M059J (cell line): ENCODE measurements at regions not wholly inside any gene's neighbourhood (a gene's known extent, or its start where the extent isn't known, plus 50 kb on each side); places are given as distances from the start of the nearest gene placed in this dataset.
"Not testable (repeated sequence)": the region's sequence is repeated elsewhere in the genome, so short reads cannot be mapped to it uniquely, and the experiment has no call there.

Source experiments
- DNase-seq: peaks from one replicate; pipeline ENCODE4 v3.0.0-alpha.2; 2012; ENCODE audit warnings: low read depth

DNA sequence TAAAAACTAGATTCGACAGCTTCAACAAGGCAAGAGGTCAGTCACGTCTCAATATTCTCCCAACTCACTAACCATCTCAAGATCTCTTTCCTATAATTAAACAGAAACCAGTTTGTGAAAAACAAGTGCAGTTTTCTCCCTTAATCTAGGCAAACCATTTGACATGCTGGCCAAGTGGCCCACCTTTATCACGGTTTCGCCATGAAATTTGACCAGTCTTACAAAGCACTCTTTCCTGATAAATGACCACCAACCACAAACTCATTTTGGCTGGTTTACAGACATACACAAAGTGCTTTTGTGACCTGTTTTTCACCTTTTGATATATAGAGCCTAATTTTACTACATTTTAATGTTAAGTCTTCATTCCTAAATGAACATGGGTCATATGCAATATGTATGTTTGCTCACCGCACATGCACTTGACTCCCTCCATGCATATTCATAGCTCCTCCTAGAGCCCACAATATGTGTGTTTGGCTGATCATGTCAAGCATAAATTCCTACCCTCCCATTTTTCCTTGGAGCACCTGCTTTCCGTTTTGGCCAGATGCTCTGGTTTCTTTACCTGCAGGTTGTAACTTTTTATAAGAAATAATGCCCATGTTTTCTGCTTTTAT lies 385.1 kb downstream of the RAD51AP2 start:
- no peak for DNase-seq

DNA sequence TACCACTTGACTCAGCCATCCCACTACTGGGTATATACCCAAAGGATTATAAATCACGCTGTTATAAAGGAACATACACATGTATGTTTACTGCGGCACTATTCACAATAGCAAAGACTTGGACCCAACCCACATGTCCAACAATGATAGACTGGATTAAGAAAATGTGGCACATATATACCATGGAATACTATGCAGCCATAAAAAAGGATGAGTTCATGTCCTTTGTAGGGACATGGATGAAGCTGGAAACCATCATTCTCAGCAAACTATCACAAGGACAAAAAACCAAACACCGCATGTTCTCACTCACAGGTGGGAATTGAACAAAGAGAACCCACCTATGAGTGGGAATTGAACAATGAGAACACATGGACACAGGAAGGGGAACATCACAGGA lies 387.6 kb downstream of the RAD51AP2 start:
- DNase-seq, result not testable (repeated sequence)

GRCh38 chr2:17125989-17126620 lies 392.1 kb downstream of the RAD51AP2 start:
- DNase-seq, result no peak

GRCh38 chr2:17124575-17125318 lies 393.5 kb downstream of the RAD51AP2 start:
- DNase-seq, result no peak

DNA sequence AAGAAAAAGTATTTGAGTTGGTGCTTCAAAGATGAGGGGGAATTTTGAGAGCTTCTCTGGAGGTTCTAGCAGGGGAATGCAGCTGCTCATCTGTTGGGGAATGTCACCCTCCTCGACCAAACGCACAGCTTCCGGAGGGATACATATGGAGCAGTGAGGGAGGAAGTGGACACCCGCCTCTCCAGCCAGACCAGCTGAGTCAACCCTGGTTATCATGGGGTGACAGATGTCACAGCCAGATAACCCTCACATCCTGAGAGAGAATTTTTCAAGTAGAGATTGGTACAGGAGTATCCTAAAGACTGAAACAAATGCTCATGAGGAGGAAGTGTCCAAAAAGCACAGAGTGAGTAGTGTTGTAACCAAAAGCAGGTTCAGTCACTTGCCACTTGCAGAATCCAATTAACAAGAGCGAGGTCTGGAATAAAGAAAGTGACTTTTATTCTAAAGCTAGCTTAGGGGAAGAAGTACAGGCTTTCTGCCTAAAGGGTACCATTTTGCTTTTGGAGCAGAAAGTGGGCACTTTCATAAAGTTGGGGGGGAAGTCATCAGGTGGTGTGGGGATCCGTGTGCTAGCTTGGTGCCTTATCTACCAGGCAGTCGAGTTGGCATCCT lies 395.2 kb downstream of the RAD51AP2 start:
- DNase-seq, result no peak

DNA sequence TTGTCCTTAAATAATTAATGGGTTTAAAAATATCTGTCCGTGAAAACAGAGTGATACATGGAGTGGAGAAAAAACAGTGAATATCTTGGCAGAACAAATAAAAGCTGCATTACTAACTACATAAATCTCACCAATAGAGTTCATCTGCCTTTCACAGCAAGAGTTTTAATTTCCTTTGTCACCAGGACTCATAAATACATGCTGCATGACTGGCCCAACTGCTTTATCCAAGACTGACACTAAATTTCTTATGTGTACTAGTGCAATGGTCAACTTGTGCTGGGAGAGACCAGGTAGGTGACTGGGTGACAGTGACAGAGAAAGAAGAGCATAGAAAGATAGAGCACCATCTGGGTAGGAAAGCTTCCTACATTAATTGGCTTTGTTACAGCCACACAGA lies 402.8 kb downstream of the RAD51AP2 start:
- no peak for DNase-seq

DNA sequence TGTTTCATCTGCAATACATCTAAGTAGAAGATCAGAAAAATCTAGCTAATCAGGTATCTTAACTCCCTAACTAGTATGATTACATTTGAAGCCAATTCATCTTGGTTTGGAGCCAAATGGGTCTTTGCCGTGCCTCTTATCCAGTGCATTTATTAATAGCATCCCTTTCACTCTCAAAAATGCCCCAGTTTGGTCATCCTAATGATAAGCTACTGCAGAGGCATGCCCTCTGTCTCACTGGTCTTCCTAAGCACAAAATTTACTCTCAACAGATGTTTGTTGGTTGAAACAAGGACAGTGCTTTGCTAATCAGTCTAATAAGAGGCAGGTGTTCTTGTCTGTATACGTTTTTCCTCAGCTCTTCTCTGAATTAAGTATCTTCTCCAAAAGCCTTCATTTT lies 403.2 kb downstream of the RAD51AP2 start:
- no peak for DNase-seq

GRCh38 chr2:17107871-17108270 lies 410.4 kb downstream of the RAD51AP2 start:
- DNase-seq, result no peak

DNA sequence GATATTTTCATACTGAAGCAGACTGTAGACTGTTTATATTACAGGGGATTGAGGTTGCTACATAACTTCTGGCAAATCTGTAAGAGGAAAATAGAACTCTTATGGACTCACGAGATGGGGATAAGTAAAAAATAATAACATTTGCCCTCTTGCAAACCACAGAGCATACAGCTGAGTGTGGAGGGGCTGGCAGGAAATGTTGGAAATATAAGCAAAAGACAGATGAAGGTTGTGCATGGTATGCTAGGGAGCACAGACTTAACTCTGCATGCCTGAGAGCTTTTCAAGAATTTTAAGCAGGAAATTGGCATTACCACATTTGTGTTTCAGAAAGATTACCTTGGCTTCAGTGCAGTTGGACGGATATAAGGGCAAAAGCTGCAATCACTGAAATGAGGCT lies 411.1 kb downstream of the RAD51AP2 start:
- DNase-seq, result peak; percentile 12

DNA sequence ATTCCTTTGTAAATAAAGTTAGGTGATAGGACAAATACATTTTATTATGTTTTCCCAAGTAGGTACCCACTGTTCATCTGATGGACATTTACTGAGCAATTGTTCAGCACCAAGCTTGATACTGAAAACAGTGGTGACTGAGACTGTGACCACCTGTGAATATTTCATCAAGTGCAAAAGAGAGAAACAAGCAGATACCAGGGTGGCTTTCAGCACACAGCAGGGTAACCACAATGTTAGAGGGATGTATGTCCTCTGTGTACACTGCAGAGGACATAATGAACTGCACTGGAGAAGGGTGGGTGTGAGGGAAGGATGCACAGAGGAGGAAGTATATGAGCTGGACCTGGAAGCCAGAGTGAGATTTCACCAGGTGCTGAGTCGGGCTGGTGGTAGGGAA lies 411.8 kb downstream of the RAD51AP2 start:
- no peak for DNase-seq

- DNase-seq, result peak; percentile 11
Observed at GRCh38 chr2:17104454-17104853, 413.8 kb downstream of the RAD51AP2 start.

DNA sequence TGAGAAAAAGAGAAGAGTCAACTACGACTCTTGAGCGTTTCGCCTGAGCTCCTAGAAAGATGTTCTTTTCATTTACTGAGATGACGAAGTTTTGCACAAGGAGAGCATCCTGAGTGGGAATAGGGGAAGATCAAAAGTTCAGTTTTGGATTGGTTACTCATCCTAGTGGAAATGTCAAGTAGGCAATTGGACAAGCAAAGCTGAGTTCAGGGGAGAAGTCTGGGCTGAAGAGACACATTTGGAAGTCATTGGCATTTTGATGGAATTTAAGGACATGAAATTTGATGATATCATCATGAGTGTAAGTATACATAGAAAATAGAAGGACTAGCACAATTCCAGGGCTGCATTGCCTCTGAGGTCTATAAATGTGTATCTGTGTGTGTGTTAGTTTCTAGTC lies 416.6 kb downstream of the RAD51AP2 start:
- DNase-seq, result no peak

DNA sequence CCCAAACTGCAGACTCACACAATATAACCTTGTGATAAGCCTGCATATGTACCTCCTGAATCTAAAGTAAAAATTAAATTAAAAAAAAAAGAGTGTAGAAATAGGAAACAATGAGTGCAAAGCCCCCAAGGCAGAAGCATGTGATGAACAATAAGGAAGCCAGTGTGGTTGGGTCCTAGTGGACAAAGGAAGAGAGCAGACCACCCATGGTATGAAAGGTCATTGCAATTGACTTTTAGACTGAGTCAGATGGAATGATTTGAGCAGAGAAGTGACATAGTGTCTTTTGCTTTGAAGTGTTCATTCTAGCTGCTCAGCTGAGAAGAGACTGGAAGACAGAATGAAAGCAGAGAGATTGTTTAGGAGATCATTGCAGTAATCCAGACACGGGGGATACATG lies 417.1 kb downstream of the RAD51AP2 start:
- no peak for DNase-seq

DNA sequence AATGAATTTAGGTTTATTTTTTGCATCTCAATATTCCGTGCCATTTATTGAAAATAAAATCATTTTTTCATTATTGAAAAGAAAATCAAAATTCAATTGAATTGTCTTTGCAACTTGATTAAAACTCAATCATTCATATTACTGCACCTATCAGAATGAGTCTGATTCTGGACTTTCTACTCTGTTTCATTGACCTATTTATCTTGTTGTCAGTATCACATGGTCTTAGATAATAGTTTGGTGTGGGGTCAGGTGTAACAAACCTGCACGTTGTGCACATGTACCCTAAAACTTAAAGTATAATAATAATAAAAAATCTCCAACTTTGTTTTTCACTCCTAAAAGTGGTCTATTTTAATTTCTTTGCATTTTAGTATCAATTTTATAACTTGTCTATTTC lies 422.9 kb downstream of the RAD51AP2 start:
- no peak for DNase-seq

GRCh38 chr2:17093712-17094111 lies 424.5 kb downstream of the RAD51AP2 start:
- DNase-seq, result no peak

DNA sequence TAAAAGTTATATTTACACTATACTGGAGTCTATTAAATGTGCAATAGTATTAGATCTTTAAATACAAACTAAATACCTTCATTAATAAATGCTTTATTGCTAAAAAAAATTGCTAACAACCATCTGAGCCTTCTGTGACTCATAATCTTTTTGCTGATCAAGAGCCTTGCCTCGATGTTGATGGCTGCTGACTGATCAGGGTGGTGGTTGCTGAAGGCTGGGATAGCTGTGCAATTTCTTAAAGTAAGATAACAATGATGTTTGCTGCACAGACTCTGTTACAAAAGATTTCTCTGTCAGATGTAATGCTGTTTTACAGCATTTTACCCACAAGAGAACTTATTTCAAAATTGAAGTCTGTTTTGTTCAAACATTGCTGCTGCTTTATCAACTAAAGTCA lies 421.4 kb upstream of the CYRIA start:
- no peak for DNase-seq

DNA sequence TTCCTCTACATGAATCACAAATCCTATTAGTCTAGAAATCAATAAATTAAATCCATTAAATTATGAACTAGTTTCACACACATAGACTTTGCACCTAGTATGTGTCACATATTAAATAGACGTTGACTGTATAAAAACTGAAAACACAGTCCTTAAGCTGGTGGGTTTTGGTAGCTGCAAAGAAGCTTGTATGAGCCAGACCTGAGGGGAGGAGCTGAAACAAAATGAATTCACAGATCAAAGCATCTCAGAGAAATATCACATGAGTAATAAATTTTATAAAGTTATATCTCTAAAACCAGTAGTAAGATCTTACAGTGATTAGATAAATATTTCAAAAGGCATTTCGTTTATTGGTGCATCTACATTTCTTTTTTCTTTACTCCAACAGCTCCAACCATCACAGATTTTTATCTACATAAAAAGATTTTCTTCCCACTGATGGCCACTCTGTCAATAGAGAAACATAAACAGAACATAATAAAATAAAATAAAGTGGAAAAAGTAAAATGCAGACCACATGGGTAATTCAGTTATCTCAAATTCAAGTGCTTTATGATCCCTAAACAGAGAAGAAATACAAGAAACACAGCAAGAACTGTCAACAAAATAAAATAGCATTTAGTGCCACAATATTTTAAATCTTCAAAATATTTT lies 420.0 kb upstream of the CYRIA start:
- DNase-seq, result no peak

GRCh38 chr2:17084877-17085276 lies 419.2 kb upstream of the CYRIA start:
- DNase-seq, result no peak

- DNase-seq, result peak; percentile 13
Observed at GRCh38 chr2:17083902-17084301, 418.3 kb upstream of the CYRIA start.

GRCh38 chr2:17079262-17079661 lies 413.6 kb upstream of the CYRIA start:
- DNase-seq, result no peak

GRCh38 chr2:17076533-17076932 lies 410.9 kb upstream of the CYRIA start:
- DNase-seq, result no peak

DNA sequence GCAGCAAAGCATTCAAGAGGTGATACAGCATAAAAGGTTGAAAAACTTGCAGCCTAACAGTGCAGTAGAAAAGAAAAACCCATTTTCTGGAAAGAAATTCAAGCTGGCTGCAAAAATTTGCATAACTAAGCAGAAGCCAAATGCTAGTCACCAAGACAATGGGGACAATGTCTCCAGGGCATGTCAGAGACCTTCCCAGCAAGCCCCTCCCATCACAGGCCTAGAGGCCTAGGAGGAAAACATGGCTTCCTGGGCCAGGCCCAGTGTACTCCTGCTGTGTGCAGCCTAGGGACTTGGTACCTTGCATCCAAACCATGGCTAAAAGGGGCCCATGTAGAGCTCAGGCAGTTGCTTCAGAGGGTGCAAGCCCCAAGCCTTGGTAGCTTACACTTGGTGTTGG lies 405.1 kb upstream of the CYRIA start:
- no peak for DNase-seq
